ENCODE measurements at regions not wholly inside any gene's neighbourhood (a gene's known extent, or its start where the extent isn't known, plus 50 kb on each side); places are given as distances from the start of the nearest gene placed in this dataset.

DNA sequence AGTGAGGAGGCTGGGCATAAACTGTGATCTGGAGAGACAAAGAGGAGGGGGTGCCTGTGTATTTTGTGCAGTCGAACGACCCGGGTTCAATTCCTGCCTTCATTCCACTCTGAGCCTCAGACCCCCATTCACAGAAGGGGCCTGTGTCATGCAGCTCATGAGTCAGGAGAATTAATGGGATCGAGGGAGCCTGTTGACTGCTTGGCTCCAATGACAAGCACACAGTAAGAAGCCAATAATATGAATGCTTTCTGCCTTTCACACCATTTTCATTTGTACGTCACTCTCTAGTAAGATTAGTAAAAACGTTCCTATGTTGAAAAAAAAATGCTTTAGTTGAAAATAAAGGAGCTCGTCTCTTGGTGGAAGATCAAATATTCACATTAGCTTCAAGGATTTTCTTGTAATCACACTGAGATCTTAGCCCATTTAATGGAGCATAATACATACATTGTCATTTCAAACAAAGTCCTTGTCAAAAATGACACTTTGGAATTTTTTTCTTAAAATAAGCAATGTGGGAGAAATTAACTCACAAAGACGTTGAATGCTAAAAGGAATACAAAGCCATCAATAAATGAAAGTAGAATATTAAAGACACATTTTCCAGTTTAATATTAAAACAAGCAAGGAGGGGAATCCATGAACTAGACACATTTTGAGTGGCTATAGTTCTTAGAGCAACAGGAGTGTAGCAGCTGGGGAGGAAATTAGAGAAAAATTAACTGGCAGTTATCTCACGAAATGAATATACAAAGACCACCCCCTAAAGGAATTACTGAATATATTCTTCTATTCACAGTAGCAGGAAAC is 246.7 kb upstream of the AFDN start:
- TF ChIP-seq, protein P1, sequence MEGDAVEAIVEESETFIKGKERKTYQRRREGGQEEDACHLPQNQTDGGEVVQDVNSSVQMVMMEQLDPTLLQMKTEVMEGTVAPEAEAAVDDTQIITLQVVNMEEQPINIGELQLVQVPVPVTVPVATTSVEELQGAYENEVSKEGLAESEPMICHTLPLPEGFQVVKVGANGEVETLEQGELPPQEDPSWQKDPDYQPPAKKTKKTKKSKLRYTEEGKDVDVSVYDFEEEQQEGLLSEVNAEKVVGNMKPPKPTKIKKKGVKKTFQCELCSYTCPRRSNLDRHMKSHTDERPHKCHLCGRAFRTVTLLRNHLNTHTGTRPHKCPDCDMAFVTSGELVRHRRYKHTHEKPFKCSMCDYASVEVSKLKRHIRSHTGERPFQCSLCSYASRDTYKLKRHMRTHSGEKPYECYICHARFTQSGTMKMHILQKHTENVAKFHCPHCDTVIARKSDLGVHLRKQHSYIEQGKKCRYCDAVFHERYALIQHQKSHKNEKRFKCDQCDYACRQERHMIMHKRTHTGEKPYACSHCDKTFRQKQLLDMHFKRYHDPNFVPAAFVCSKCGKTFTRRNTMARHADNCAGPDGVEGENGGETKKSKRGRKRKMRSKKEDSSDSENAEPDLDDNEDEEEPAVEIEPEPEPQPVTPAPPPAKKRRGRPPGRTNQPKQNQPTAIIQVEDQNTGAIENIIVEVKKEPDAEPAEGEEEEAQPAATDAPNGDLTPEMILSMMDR (IDR thresholded peaks at IDR 0.05): no peak
- TF ChIP-seq POLR2A (IDR thresholded peaks at IDR 0.05): no peak
- TF ChIP-seq POLR2AphosphoS5 (IDR thresholded peaks at IDR 0.05): no peak
